T-helper 9 cell (primary cell): ENCODE measurements at regions not wholly inside any gene's neighbourhood (a gene's known extent, or its start where the extent isn't known, plus 50 kb on each side); places are given as distances from the start of the nearest gene placed in this dataset.

ENCODE experiments used
- DNase-seq: peaks from one replicate; pipeline ENCODE4 v3.0.0-alpha.2; 2020

GRCh38 chr2:17303521-17303920 lies 214.7 kb downstream of the RAD51AP2 start:
- no peak for DNase-seq

- no peak for DNase-seq
Observed at GRCh38 chr2:17303054-17303453, 215.2 kb downstream of the RAD51AP2 start.

- no peak for DNase-seq
Observed at GRCh38 chr2:17302281-17302680, 216.0 kb downstream of the RAD51AP2 start.

GRCh38 chr2:17301437-17301836 lies 216.8 kb downstream of the RAD51AP2 start:
- DNase-seq, result no peak

GRCh38 chr2:17299891-17300540 lies 218.2 kb downstream of the RAD51AP2 start:
- DNase-seq, result no peak

- no peak for DNase-seq
Observed at GRCh38 chr2:17298453-17298852, 219.8 kb downstream of the RAD51AP2 start.

- no peak for DNase-seq
Observed at GRCh38 chr2:17296686-17297085, 221.6 kb downstream of the RAD51AP2 start.

GRCh38 chr2:17289669-17290068 lies 228.6 kb downstream of the RAD51AP2 start:
- DNase-seq, result no peak

GRCh38 chr2:17287183-17287582 lies 231.1 kb downstream of the RAD51AP2 start:
- DNase-seq, result no peak

- DNase-seq, result no peak
Observed at GRCh38 chr2:17282826-17283225, 235.4 kb downstream of the RAD51AP2 start.

GRCh38 chr2:17282245-17282644 lies 236.0 kb downstream of the RAD51AP2 start:
- DNase-seq, result no peak

GRCh38 chr2:17276220-17276619 lies 242.0 kb downstream of the RAD51AP2 start:
- DNase-seq, result no peak

GRCh38 chr2:17272652-17273525 lies 245.4 kb downstream of the RAD51AP2 start:
- DNase-seq, result no peak

- no peak for DNase-seq
Observed at GRCh38 chr2:17272170-17272569, 246.1 kb downstream of the RAD51AP2 start.

GRCh38 chr2:17271416-17271815 lies 246.8 kb downstream of the RAD51AP2 start:
- no peak for DNase-seq

- DNase-seq, result no peak
Observed at GRCh38 chr2:17270894-17271293, 247.3 kb downstream of the RAD51AP2 start.

GRCh38 chr2:17263570-17263968 lies 254.7 kb downstream of the RAD51AP2 start:
- no peak for DNase-seq

GRCh38 chr2:17262854-17263569 lies 255.2 kb downstream of the RAD51AP2 start:
- no peak for DNase-seq

GRCh38 chr2:17259613-17260012 lies 258.6 kb downstream of the RAD51AP2 start:
- DNase-seq, result no peak

GRCh38 chr2:17258861-17259260 lies 259.4 kb downstream of the RAD51AP2 start:
- DNase-seq, result no peak

- DNase-seq, result no peak
Observed at GRCh38 chr2:17257189-17257909, 260.9 kb downstream of the RAD51AP2 start.

GRCh38 chr2:17255071-17255470 lies 263.2 kb downstream of the RAD51AP2 start:
- DNase-seq, result no peak

- DNase-seq, result no peak
Observed at GRCh38 chr2:17254421-17254820, 263.8 kb downstream of the RAD51AP2 start.
